Mesodermal cell (in vitro differentiated cells): ENCODE measurements at regions not wholly inside any gene's neighbourhood (a gene's known extent, or its start where the extent isn't known, plus 50 kb on each side); places are given as distances from the start of the nearest gene placed in this dataset.

Experiments used
- H3K27ac ChIP-seq: 2 replicates; pipeline ENCODE4 v1.7.0; 2013; ENCODE audit warnings: mild to moderate bottlenecking, low read depth, low read length, moderate library complexity; ENCODE audit not compliant: severe bottlenecking
- H3K36me3 ChIP-seq: 2 replicates; pipeline ENCODE4 v1.7.1; 2013; ENCODE audit warnings: mild to moderate bottlenecking, low read length, moderate library complexity; ENCODE audit not compliant: control insufficient read depth, insufficient read depth
- H3K4me1 ChIP-seq: one replicate; pipeline ENCODE4 v1.7.1; 2013; ENCODE audit warnings: mild to moderate bottlenecking, low read length; ENCODE audit not compliant: insufficient read depth, control insufficient read depth, poor library complexity, severe bottlenecking
- H3K4me3 ChIP-seq: 2 replicates; pipeline ENCODE4 v1.7.0; 2013; ENCODE audit warnings: low read length, control low read depth, mild to moderate bottlenecking; ENCODE audit not compliant: insufficient read depth, poor library complexity, severe bottlenecking; ENCODE audit errors: extremely low read depth
- H3K9me3 ChIP-seq: 2 replicates; pipeline ENCODE4 v1.7.1; 2013; ENCODE audit warnings: mild to moderate bottlenecking, low read length, moderate library complexity; ENCODE audit not compliant: control insufficient read depth
- WGBS, 2 experiments: methylation state at CpG; one replicate each; pipeline ENCODE4 v1.1.5; 2013; ENCODE audit warnings: missing lambda C conversion rate in 2 of 2; ENCODE audit not compliant: insufficient coverage in 2 of 2; 5-methylcytosine and 5-hydroxymethylcytosine counted together

DNA sequence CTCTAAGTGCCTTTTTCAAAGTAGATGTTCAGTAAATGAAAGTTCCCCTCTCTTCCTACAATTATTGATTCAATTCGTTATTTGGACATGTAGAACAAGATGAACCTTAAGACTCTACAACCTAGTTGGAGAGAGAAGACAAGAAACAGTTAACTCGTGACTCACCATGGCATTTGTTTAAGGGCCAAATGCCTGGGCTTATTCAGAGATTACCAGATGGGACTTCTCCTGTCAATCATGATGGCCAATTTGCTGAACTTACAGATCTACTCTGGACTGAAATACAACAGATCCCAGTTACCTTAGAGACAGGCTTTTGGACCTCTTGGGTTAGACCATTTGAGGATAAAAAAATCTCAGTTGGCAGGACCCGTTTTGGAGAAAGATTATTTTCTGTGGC is 93.5 kb downstream of the C1orf94 start:
- H3K36me3 ChIP-seq, result no peaks in the 10 kb centered on the region
- peaks cover 16% of the 10 kb centered on the region for H3K4me1 ChIP-seq
- no peaks in the 10 kb centered on the region for H3K9me3 ChIP-seq
- H3K4me3 ChIP-seq, result no peak overlapping the region
- H3K27ac ChIP-seq, result no peak overlapping the region
- WGBS, 2 experiments, result 71 to 78% methylated on average over 3 of the region's 3 CpGs

DNA sequence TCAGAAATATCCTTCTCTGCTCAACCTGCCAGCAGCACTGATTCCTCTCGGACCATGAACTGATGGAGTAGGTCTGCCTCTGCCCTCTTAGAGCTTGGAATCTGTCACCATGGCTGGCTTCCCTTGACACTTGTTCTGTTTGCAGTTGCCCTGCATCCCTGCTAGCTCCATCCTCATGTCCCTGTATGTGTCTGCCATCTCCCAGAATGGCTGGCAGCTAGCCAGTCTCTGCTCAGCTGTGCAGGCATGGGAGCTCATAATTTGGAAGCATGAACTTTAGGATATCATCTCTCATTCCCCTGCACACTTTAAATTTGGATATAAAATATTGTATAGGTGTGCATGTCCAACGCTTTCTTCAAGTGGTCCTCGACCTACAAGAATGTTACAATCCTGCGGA is 95.4 kb downstream of the C1orf94 start:
- Histone ChIP-seq H3K4me1 (peaks cover 9% of the 10 kb centered on the region), H3K36me3 (no peaks in the 10 kb centered on the region), H3K9me3 (no peaks in the 10 kb centered on the region), H3K27ac (no peak overlapping the region), H3K4me3 (no peak overlapping the region)
- 90 to 100% methylated on average over 4 of the region's 4 CpGs for WGBS, 2 experiments

DNA sequence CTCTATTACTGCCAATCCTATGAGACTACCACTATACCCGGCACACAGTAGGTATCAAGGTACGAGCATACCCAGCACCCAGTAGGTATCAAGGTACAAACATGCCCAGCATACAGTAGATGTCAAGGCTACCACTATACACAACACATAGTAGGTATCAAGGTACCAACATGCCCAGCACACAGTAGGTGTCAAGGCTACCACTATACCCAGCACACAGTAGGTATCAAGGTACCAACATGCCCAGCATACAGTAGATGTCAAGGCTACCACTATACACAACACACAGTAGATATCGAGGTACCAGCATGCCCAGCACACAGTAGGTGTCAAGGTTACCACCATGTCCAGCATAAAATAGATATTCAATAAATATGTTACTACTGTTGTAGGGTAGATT is 98.4 kb downstream of the C1orf94 start:
- no peaks in the 10 kb centered on the region for H3K36me3 ChIP-seq
- 100% methylated on average over 2 of the region's 3 CpGs; no CpG with 5 or more reads in 1 of the 2 experiments for WGBS, 2 experiments
- no peaks in the 10 kb centered on the region for H3K9me3 ChIP-seq
- no peak overlapping the region for H3K27ac ChIP-seq
- peaks cover 5% of the 10 kb centered on the region for H3K4me1 ChIP-seq
- no peak overlapping the region for H3K4me3 ChIP-seq

DNA sequence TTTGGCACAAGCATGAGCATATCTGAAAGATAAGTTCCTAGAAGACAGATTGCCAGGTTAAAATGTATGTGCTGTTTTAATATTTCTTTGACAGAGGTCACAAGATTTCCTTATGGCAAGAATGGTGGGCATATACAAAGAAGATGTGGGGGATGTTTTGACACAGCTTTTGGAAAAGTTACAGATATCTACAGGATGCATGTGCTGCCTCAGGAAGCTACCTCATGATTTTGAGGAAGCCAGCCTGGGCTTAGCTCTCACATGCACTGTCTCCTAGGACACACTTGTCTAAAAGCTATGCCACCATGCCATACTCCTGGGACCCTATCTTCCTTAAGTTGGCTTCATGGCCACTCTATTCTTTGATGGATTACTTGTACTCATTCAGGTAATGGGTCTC is 99.9 kb downstream of the C1orf94 start:
- Histone ChIP-seq H3K36me3 (no peaks in the 10 kb centered on the region), H3K27ac (no peak overlapping the region), H3K9me3 (no peaks in the 10 kb centered on the region), H3K4me1 (no peaks in the 10 kb centered on the region), H3K4me3 (no peak overlapping the region)

DNA sequence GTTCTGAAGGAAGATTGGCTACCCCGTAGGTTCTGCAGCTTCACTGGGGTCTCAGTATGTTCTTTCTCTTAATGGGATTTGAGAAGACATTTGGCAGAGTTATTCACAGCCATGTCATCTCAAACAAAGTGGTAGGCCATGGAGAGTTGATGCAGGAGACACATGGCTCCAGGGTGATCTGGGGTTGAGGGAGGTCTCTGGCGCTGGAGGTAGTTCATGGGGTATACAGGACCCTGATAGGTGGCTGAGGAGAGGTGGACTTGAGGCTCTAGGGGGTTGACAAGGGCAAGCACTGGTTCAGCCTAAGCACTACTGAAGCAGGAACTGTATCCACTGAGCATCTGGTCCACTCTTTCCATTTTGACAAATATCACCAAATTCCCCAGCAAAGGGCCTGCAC is 100.4 kb downstream of the C1orf94 start:
- Histone ChIP-seq H3K9me3 (no peaks in the 10 kb centered on the region), H3K36me3 (no peaks in the 10 kb centered on the region), H3K27ac (no peak overlapping the region), H3K4me3 (no peak overlapping the region), H3K4me1 (no peaks in the 10 kb centered on the region)
- WGBS, 2 experiments, result 56 to 92% methylated on average over 1 to 2 of the region's 2 CpGs

DNA sequence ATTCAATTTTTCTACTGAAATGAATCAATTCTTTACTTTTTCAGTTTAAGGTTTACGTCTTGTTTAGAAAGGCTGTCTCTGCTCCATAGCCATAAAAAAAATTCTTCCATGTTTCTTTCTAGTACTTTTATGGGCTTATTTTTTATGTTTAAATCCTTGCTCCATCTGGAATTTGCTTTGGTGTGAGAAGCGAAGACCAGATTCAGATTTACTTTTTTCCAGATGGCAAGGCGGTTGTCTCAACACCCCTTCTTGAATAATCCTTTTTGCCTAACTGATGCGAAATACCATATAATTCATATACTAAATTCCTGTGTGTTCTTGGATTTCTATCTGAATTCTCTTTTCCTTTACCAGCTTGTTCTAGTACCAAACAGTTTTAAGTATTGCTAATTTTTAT is 101.5 kb downstream of the C1orf94 start:
- H3K36me3 ChIP-seq, result no peaks in the 10 kb centered on the region
- H3K4me1 ChIP-seq, result no peaks in the 10 kb centered on the region
- WGBS, 2 experiments, result no CpG with 5 or more reads among the region's 4 CpGs
- H3K27ac ChIP-seq, result no peak overlapping the region
- H3K9me3 ChIP-seq, result no peaks in the 10 kb centered on the region
- no peak overlapping the region for H3K4me3 ChIP-seq

DNA sequence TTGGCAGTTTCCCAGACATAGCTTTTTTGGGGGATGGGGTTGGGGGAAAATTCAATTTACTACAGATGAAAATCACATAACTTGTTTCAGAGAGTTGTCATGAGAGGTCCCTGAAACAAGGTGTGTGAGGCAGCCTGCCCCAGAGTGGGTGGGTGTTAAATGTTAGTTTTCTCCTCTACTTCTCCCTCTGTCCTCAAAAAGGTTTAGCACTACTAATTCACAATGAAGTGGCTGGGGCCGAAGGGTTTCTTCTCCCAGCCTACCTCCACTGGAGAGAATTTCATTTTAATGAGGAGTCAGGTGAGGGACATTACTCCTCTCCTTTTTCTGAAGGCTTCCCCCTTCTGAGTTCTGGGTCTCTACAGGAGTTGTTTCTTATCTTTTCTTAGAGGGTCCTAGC is 103.3 kb downstream of the C1orf94 start:
- Histone ChIP-seq H3K9me3 (no peaks in the 10 kb centered on the region), H3K4me1 (no peaks in the 10 kb centered on the region), H3K36me3 (no peaks in the 10 kb centered on the region), H3K27ac (no peak overlapping the region), H3K4me3 (no peak overlapping the region)
- 86% methylated on average over 1 of the region's 1 CpG; no CpG with 5 or more reads in 1 of the 2 experiments for WGBS, 2 experiments

DNA sequence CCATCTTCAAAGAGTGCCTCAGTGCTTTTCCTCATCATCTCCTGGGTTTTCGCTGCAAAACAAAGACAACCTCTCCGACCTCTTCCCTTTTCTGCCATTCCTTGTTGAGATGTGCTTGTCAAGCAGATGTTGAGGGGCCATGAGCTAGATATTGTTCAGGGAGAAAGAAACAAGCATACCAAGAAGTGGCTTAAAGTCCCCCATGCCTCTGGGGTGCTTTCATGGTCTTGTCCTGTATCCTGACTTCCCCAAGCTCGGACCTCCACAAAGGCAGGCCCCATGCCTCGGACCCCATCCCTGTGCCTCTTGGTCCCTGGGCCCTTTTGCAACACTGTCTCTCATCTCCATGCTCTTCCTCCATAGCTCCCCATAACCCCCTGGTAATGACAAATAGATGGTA is 103.8 kb downstream of the C1orf94 start:
- Histone ChIP-seq H3K4me3 (no peak overlapping the region), H3K9me3 (no peaks in the 10 kb centered on the region), H3K4me1 (no peaks in the 10 kb centered on the region), H3K27ac (no peak overlapping the region), H3K36me3 (no peaks in the 10 kb centered on the region)
- WGBS, 2 experiments, result 100% methylated on average over 1 of the region's 4 CpGs; no CpG with 5 or more reads in 1 of the 2 experiments

DNA sequence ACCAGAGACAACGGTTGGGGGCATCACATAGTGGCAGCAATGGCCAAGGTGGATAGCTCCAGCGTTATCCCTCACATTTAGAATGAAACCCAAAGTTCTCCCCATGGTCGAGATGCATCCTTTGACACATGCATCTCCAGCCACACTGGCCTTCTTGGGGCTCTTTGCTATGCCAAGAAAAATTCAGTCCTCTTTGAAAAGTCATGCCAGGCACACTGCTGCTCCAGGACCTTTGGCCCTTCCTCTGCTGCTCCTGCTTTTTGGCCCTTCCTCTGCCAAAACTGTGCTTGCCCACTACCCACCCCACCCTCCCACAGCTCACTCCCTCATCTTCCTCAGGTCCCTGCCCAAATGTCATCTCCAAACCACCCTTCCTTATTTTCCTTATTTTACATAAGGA is 106.4 kb downstream of the C1orf94 start:
- no peak overlapping the region for H3K27ac ChIP-seq
- H3K9me3 ChIP-seq, result no peaks in the 10 kb centered on the region
- H3K36me3 ChIP-seq, result no peaks in the 10 kb centered on the region
- WGBS, 2 experiments, result 0 to 80% methylated on average over 1 to 2 of the region's 3 CpGs
- H3K4me1 ChIP-seq, result no peaks in the 10 kb centered on the region
- H3K4me3 ChIP-seq, result no peak overlapping the region

DNA sequence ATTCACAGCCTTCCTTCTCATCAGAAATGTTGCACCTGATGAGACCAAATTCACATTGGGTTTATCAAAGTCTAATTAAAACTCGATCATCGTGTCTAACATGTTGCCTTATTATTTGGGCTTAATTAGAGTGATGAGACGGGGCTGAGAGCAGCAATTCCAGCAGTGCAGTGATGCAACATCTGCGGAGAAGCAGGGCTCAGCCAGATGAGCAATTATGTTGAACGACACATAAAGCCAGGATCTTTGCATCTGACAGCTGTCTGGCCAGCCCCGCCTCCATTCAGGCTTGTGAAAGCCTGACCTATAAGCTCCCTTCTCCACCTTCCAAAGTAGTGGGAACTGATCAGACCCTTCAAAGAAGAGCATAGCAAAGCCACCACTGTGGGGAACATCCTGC is 109.8 kb downstream of the C1orf94 start:
- no peaks in the 10 kb centered on the region for H3K4me1 ChIP-seq
- H3K27ac ChIP-seq, result no peak overlapping the region
- 66 to 73% methylated on average over 5 to 6 of the region's 6 CpGs for WGBS, 2 experiments
- H3K9me3 ChIP-seq, result no peaks in the 10 kb centered on the region
- no peak overlapping the region for H3K4me3 ChIP-seq
- H3K36me3 ChIP-seq, result no peaks in the 10 kb centered on the region

DNA sequence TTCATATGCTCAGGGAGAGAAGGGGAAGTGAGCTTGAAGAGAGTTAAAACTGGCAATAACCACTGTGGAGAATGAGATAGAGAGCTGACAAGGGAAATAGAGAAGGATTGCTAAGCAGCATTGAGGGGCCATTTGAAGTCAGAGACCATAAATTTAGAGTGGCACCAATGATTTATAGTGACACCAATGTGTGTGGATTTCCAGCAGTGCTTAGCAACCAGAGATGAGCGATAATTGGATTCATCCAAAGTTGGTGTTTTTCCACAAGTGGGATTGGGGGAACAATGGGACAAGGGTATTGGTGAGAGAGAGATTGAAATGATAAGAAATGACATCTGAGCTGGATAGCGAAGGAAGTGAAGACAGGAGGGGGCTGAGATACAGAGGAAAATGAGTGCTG is 114.1 kb downstream of the C1orf94 start:
- Histone ChIP-seq H3K36me3 (no peaks in the 10 kb centered on the region), H3K4me1 (no peaks in the 10 kb centered on the region), H3K4me3 (no peak overlapping the region), H3K9me3 (no peaks in the 10 kb centered on the region), H3K27ac (no peak overlapping the region)
- WGBS, 2 experiments, result 82 to 92% methylated on average over 2 of the region's 2 CpGs

DNA sequence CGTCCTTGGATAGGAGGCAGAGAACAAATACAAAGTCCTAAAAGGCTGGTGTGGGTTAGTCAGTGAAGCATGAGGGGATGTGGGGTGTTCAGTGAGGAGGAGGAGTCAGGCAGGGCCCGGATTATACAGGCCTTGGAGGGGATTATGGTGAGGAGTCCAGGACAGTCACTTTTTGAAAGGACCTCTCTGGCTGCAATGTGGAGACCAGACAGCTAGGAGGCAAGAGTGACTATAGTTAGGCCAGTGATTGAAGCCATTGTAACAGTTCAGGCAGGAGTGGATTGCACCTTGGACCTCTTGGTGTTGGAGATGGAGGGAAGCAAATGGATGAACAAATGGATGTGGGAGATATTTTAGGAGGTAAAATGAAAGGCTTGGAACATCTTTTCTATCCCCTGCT is 115.8 kb downstream of the C1orf94 start:
- no peak overlapping the region for H3K4me3 ChIP-seq

More for the DNA sequence above, 115.8 kb downstream of the C1orf94 start:
- no peaks in the 10 kb centered on the region for H3K4me1 ChIP-seq
- H3K27ac ChIP-seq, result no peak overlapping the region
- H3K36me3 ChIP-seq, result no peaks in the 10 kb centered on the region
- WGBS, 2 experiments, result 74 to 76% methylated on average over 2 of the region's 2 CpGs
- H3K9me3 ChIP-seq, result no peaks in the 10 kb centered on the region
